ENCODE measurements at regions not wholly inside any gene's neighbourhood (a gene's known extent, or its start where the extent isn't known, plus 50 kb on each side); places are given as distances from the start of the nearest gene placed in this dataset.

DNA sequence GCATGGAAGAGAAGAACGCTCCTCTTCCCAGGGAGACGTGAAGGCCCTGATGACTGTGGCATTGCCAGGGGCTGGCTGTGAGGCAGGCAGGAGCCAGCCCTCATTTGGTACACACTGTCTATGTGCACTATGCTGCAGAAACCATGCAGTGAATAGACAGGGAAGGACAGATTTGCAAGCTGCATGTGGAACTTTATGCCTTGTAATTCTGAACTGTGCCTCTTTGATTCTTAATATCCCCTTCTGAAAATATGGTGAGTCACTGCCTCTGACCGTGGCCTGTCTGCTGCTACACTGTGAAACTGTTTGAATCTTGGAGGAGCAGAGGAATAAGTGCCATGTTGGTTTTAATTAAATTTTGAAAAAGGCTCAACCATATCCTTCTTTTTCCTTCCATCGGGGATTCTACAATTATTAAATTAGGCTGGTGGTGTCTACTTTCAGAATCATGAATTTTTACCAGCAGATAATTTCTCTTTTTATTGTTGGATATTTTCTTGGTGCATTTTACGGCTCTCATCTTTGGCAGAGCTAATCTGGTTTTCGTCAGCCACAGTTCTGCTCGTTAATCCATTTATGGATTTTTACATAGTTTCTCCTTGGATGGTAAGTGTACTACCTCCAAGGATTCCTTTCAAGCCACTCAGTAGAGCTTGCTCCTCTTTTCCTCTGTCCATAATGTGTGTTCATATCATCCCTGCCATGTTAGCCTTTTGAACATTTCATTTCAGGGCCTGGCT lies 301.0 kb upstream of the SLC35B3 start:
- Histone ChIP-seq H3K27ac (ENCODE audit: low read depth, low read length, poor library complexity, severe bottlenecking) (peak overlapping the region; percentile 64), H3K4me1 (ENCODE audit: insufficient read depth, low read length, poor library complexity, severe bottlenecking) (peaks cover 22% of the 10 kb centered on the region), H3K36me3 (ENCODE audit: insufficient read depth, low read length, poor library complexity, severe bottlenecking) (no peaks in the 10 kb centered on the region), H3K9me3 (ENCODE audit: low read depth, low read length, poor library complexity, severe bottlenecking) (no peaks in the 10 kb centered on the region), H3K4me3 (ENCODE audit: low read depth, low read length, poor library complexity, severe bottlenecking) (no peak overlapping the region), H3K27me3 (replicated peaks; ENCODE audit: insufficient read depth, low read depth, low read length, poor library complexity) (no peaks in the 10 kb centered on the region)
- CTCF ChIA-PET: no interaction called here
- BruUV-seq (replicated peaks): no TSS peak
- TF ChIP-seq, protein P1, sequence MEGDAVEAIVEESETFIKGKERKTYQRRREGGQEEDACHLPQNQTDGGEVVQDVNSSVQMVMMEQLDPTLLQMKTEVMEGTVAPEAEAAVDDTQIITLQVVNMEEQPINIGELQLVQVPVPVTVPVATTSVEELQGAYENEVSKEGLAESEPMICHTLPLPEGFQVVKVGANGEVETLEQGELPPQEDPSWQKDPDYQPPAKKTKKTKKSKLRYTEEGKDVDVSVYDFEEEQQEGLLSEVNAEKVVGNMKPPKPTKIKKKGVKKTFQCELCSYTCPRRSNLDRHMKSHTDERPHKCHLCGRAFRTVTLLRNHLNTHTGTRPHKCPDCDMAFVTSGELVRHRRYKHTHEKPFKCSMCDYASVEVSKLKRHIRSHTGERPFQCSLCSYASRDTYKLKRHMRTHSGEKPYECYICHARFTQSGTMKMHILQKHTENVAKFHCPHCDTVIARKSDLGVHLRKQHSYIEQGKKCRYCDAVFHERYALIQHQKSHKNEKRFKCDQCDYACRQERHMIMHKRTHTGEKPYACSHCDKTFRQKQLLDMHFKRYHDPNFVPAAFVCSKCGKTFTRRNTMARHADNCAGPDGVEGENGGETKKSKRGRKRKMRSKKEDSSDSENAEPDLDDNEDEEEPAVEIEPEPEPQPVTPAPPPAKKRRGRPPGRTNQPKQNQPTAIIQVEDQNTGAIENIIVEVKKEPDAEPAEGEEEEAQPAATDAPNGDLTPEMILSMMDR (conservative IDR thresholded peaks at IDR 0.05; ENCODE audit: low read depth, low read length): no peak
- no peak for TF ChIP-seq EZH2 (IDR thresholded peaks at IDR 0.05; ENCODE audit: borderline replicate concordance, low read depth, low read length, poor library complexity, severe bottlenecking)
- POLR2A ChIA-PET (ENCODE audit: low non-redundant PET): no interaction called here
- peak; percentile 69 for DNase-seq (ENCODE audit: low spot score)
- intact Hi-C loops (cut with micrococcal nuclease; ENCODE audit: unreplicated experiment): no loop called here

DNA sequence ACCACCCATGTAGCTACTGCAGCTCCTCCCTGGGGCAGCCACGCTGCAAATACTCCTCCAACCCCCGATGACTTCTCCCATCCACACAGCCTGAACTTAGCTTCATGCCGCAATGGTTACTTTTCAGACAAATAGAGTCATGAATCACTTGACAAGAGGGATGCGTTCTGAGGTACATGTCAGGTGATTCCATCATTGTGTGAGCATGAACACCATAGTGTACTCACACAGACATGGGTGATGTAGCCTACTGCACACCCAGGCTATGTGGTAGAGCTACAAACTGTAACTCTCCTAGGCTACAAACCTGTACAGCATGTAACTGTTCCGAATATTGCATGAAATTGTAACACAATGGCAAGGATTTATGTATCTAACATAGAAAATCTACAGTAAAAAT lies 298.5 kb upstream of the SLC35B3 start:
- intact Hi-C loops (cut with micrococcal nuclease; ENCODE audit: unreplicated experiment): no loop called here
- no peaks in the 10 kb centered on the region for H3K9me3 ChIP-seq (ENCODE audit: low read depth, low read length, poor library complexity, severe bottlenecking)
- DNase-seq (ENCODE audit: low spot score): no peak
- H3K4me3 ChIP-seq (ENCODE audit: low read depth, low read length, poor library complexity, severe bottlenecking): no peak overlapping the region
- H3K27me3 ChIP-seq (replicated peaks; ENCODE audit: insufficient read depth, low read depth, low read length, poor library complexity): no peaks in the 10 kb centered on the region
- ChIA-PET POLR2A (ENCODE audit: low non-redundant PET) (no interaction called here), CTCF (no interaction called here)
- no TSS peak for BruUV-seq (replicated peaks)
- TF ChIP-seq, protein P1 (conservative IDR thresholded peaks at IDR 0.05; ENCODE audit: low read depth, low read length): no peak
- no peak for TF ChIP-seq EZH2 (IDR thresholded peaks at IDR 0.05; ENCODE audit: borderline replicate concordance, low read depth, low read length, poor library complexity, severe bottlenecking)
- H3K27ac ChIP-seq (ENCODE audit: low read depth, low read length, poor library complexity, severe bottlenecking): no peak overlapping the region
- no peaks in the 10 kb centered on the region for H3K36me3 ChIP-seq (ENCODE audit: insufficient read depth, low read length, poor library complexity, severe bottlenecking)
- H3K4me1 ChIP-seq (ENCODE audit: insufficient read depth, low read length, poor library complexity, severe bottlenecking): peaks cover 22% of the 10 kb centered on the region

DNA sequence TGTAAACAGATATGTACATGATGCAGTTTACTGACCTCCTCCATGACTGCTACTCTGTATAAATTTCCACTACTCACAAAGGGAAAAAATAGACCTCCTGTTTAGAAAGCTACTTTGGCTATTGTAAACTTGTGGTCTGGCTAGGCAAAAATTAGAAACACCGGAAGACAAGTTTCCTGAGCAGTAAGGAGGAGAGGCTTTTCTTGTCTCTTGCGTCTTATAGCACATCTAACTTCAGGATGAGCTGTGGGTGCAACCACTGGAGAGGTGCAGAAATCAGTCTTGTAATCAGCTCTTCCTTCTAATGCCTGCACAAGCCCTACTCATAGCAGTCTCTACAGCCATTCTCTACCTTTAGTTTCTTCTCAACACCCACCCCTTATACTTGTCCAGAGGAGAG lies 296.5 kb upstream of the SLC35B3 start:
- TF ChIP-seq EZH2 (IDR thresholded peaks at IDR 0.05; ENCODE audit: borderline replicate concordance, low read depth, low read length, poor library complexity, severe bottlenecking): no peak
- TF ChIP-seq, protein P1 (conservative IDR thresholded peaks at IDR 0.05; ENCODE audit: low read depth, low read length): no peak
- no peak for DNase-seq (ENCODE audit: low spot score)
- ChIA-PET POLR2A (ENCODE audit: low non-redundant PET) (no interaction called here), CTCF (no interaction called here)
- intact Hi-C loops (cut with micrococcal nuclease; ENCODE audit: unreplicated experiment): no loop called here
- Histone ChIP-seq H3K27ac (ENCODE audit: low read depth, low read length, poor library complexity, severe bottlenecking) (no peak overlapping the region), H3K27me3 (replicated peaks; ENCODE audit: insufficient read depth, low read depth, low read length, poor library complexity) (no peaks in the 10 kb centered on the region), H3K4me1 (ENCODE audit: insufficient read depth, low read length, poor library complexity, severe bottlenecking) (peaks cover 16% of the 10 kb centered on the region), H3K9me3 (ENCODE audit: low read depth, low read length, poor library complexity, severe bottlenecking) (no peaks in the 10 kb centered on the region), H3K36me3 (ENCODE audit: insufficient read depth, low read length, poor library complexity, severe bottlenecking) (no peaks in the 10 kb centered on the region), H3K4me3 (ENCODE audit: low read depth, low read length, poor library complexity, severe bottlenecking) (no peak overlapping the region)
- no TSS peak for BruUV-seq (replicated peaks)

Data from A673 (cell line).